ENCODE measurements at regions not wholly inside any gene's neighbourhood (a gene's known extent, or its start where the extent isn't known, plus 50 kb on each side); places are given as distances from the start of the nearest gene placed in this dataset.

DNA sequence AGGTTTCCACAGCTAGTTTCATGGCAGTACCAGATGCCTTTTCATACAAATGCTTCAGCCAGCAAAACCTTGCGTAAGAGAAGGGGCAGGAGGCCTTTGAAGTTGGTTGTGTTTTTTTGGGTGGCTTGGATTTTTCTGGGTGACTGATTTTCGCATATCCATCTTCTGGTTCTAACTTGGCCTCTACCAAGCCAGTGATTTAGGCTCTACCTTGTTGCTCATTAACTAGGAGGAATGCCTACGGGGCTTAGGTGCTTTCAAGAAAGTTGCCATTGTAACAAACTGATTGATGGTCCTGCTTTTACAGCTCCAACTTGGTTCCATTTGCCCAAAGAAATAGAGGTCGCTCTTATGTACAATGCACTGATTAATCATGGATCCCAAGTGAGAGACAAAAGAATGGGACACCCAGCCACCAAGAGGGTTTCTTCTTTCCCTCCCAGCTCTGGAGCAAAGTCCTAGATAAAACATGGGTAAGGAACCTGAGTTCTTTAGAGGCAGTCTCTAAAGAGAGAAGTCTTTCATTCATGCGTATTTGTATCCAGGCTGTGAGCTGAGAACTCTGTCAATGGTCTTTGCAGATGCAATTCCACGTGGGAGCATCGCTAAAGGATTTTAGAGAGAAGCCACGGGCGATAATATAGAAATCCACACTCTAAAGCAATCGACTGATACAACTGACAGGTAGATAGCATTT is 92.1 kb upstream of the FGFR2 start:
- 41% methylated on average over 10 of the region's 10 CpGs for WGBS (ENCODE audit: insufficient coverage, insufficient replicate concordance, low lambda C conversion rate, missing lambda C conversion rate)
- intact Hi-C loops (cut with micrococcal nuclease; ENCODE audit: unreplicated experiment): no loop called here

DNA sequence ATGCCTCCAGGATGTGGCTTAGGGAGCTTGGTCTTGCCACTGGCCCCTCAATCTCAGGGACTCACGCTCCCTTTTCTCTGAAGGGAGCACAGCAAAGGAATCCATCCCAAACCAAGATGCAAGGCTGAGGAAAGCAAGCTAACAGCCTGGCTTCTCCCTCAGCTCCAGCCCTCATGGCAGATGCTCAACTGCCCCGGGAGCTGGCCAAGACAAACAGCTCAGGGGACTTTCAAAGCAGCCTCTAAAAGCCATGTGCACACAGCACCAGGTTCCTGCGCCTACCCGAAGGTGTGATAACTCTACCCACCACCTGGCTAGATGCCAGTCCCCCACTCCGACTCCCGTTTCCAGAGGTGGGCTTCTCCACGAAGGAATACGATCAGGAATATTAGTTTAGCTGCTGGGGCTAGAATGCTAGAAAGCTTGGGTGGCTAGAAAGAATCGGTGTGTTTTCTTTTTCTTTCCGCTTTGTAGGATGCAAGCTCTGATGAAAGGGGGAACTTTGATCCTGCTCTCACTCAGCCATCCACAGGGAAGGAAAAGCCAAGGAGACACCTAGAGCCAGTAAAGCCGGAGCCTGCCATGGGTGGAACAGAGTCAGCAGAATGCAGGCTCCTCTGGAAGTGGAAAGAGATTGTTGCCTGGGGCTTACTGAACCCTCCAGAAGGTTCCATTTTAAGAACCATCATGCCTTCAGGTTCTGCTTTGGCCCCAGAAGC is 89.0 kb upstream of the FGFR2 start:
- in situ Hi-C loops (cut with MboI): no loop called here
- intact Hi-C loops (cut with micrococcal nuclease; ENCODE audit: unreplicated experiment): no loop called here
- no peak for TF ChIP-seq NFIC (IDR thresholded peaks at IDR 0.05; ENCODE audit: low read depth, low read length)

More for the DNA sequence above, 92.1 kb upstream of the FGFR2 start:
- no peak overlapping the region for H3K27ac ChIP-seq (ENCODE audit: control insufficient read depth, insufficient read depth)
- FAIRE-seq (no peak), DNase-seq (ENCODE audit: low read depth, low spot score) (no peak), ATAC-seq (no peak)
- no peaks in the 10 kb centered on the region for H3K4me1 ChIP-seq (ENCODE audit: control insufficient read depth, insufficient read depth, low read length)
- no TSS peak for BruUV-seq (replicated peaks)
- no peaks in the 10 kb centered on the region; a peak in 2 of 4 replicates for H3K27me3 ChIP-seq (replicated peaks in 1 of 2; ENCODE audit: control insufficient read depth in 2 of 2, insufficient read depth in 2 of 2, low read length in 1 of 2)
- in situ Hi-C loops (cut with MboI): no loop called here
- TF ChIP-seq CBX5 (IDR thresholded peaks at IDR 0.05; ENCODE audit: low read depth) (no peak), NR2C1 (IDR thresholded peaks at IDR 0.05) (no peak), IKZF1 (conservative IDR thresholded peaks at IDR 0.05) (no peak), FOXK2 (IDR thresholded peaks at IDR 0.05) (no peak), BHLHE40 (IDR thresholded peaks at IDR 0.05; ENCODE audit: borderline replicate concordance in 1 of 2, low read depth in 2 of 2, low read length in 1 of 2) (no peak)
- H3K9ac ChIP-seq (ENCODE audit: control insufficient read depth, insufficient read depth, low read length): no peak overlapping the region
- ChIA-PET POLR2A (no interaction called here), RAD21 (ENCODE audit: unreplicated experiment) (no interaction called here), CTCF (no interaction called here), SMC1A (ENCODE audit: uncharacterized antibody, unreplicated experiment) (no interaction called here)
- no peak overlapping the region for H3K4me2 ChIP-seq (ENCODE audit: control insufficient read depth, insufficient read depth)
- H3K9me3 ChIP-seq (replicated peaks; ENCODE audit: control insufficient read depth, insufficient read depth, low read length): no peaks in the 10 kb centered on the region
- H4K20me1 ChIP-seq (ENCODE audit: control insufficient read depth, insufficient read depth): no peaks in the 10 kb centered on the region
- H3K4me3 ChIP-seq: no peak overlapping the region
- no peaks in the 10 kb centered on the region for H3K79me2 ChIP-seq (ENCODE audit: control insufficient read depth, insufficient read depth, low read length)
- H3K36me3 ChIP-seq (ENCODE audit: control insufficient read depth in 2 of 2, insufficient read depth in 2 of 2, low read length in 1 of 2): no peaks in the 10 kb centered on the region
- H2AFZ ChIP-seq (ENCODE audit: control insufficient read depth, low read depth, low read length): no peak overlapping the region

More for the DNA sequence above, 89.0 kb upstream of the FGFR2 start:
- Histone ChIP-seq H3K4me2 (ENCODE audit: control insufficient read depth, insufficient read depth) (no peak overlapping the region), H4K20me1 (ENCODE audit: control insufficient read depth, insufficient read depth) (no peaks in the 10 kb centered on the region), H3K79me2 (ENCODE audit: control insufficient read depth, insufficient read depth, low read length) (no peaks in the 10 kb centered on the region), H3K4me3 (no peak overlapping the region), H2AFZ (ENCODE audit: control insufficient read depth, low read depth, low read length) (no peak overlapping the region), H3K27me3 (replicated peaks in 1 of 2; ENCODE audit: control insufficient read depth in 2 of 2, insufficient read depth in 2 of 2, low read length in 1 of 2) (no peaks in the 10 kb centered on the region; a peak in 2 of 4 replicates), H3K9ac (ENCODE audit: control insufficient read depth, insufficient read depth, low read length) (no peak overlapping the region), H3K9me3 (replicated peaks; ENCODE audit: control insufficient read depth, insufficient read depth, low read length) (no peaks in the 10 kb centered on the region), H3K4me1 (ENCODE audit: control insufficient read depth, insufficient read depth, low read length) (no peaks in the 10 kb centered on the region), H3K36me3 (ENCODE audit: control insufficient read depth in 2 of 2, insufficient read depth in 2 of 2, low read length in 1 of 2) (no peaks in the 10 kb centered on the region), H3K27ac (ENCODE audit: control insufficient read depth, insufficient read depth) (no peak overlapping the region)
- WGBS (ENCODE audit: insufficient coverage, insufficient replicate concordance, low lambda C conversion rate, missing lambda C conversion rate): 18% methylated on average over 10 of the region's 11 CpGs
- SMC1A ChIA-PET (ENCODE audit: uncharacterized antibody, unreplicated experiment): no interaction called here
- CTCF ChIA-PET: no interaction called here
- ATAC-seq (no peak), DNase-seq (ENCODE audit: low read depth, low spot score) (no peak), FAIRE-seq (no peak)
- RAD21 ChIA-PET (ENCODE audit: unreplicated experiment): no interaction called here
- POLR2A ChIA-PET: no interaction called here
- BruUV-seq (replicated peaks): no TSS peak

Data from GM12878 (cell line).